GM19463 (cell line): ENCODE measurements at regions not wholly inside any gene's neighbourhood (a gene's known extent, or its start where the extent isn't known, plus 50 kb on each side); places are given as distances from the start of the nearest gene placed in this dataset.
"Not testable (repeated sequence)": the region's sequence is repeated elsewhere in the genome, so short reads cannot be mapped to it uniquely, and the experiment has no call there.

Experiments used
- ATAC-seq: cut with Tn5 transposase; IDR thresholded peaks from one replicate; pipeline ENCODE4 v1.9.1; 2021; ENCODE audit warnings: mild to moderate bottlenecking, moderate library complexity; ENCODE audit not compliant: unreplicated experiment

DNA sequence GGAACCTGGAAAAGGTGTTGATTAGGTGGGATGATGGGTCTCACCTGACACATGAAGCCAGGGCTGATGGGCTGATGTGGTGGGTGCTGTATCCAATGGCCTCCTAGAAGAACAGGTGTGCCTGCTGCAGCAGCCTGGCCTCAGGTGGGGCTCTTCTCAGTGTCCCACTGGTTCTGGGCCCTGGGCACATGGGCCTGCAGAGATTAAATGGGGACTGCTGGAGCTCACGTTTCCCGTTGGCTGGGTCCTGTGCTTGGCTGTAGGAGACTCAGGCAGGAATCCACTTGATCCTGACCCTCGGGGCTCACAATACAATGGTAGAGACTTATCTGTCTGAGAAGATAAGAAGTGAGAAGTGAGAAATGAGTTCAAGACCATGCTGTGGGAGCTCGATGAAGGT, 170.9 kb downstream of the KCNS3 start:
- no peak for ATAC-seq

DNA sequence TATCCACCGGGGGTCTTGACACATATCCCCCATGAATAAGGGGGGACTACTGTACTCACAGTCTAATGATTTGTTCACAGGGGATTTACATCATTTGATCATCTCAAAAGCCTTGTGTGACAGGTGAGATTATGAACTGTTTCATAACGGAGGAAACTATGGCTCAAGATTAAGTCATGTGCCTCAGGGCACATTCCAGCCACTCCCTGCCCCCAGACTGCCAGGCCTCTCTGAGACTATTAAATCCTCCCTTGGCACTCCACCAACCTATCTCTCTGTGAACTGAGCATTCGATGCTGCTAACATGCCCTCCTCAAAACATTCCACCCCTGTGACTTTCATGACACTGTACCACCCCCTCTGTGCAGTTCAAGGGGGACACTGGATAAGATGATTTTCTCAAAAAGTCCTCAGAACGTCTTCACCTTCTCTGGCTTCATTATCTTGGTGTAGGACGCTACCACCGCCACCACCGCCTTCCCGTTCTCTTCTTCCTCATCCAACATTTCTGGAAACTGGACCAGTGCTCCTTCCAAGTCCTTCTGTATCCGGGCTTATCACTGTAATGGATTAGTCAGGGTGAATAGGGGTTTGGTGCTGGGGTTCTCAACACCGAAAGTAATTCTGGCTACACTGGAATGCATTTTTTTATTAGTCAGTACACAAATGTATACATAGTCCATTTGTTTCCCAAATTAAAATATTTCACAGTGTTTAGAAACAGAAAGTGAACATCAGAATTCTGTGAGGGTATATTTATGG, 169.6 kb downstream of the KCNS3 start:
- ATAC-seq = no peak

DNA sequence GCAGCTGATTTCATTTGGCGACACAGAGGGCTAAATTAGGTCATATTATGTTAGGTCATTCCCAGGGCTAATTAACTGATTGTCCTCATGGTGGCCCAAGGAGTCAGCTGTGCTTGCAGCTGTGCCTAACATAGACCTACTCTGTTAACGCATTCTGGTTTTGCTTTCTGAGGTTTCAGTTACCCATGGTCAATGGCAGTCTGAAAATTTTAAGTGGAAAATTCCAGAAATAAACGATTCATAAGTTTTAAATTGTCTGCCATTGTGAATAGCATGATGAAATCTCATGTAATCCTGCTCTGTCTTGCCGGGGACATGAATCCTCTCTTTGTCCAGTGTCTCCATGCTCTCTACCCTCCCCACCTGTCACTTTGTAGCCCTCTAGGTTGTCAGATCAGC, 168.7 kb downstream of the KCNS3 start:
- ATAC-seq = no peak

DNA sequence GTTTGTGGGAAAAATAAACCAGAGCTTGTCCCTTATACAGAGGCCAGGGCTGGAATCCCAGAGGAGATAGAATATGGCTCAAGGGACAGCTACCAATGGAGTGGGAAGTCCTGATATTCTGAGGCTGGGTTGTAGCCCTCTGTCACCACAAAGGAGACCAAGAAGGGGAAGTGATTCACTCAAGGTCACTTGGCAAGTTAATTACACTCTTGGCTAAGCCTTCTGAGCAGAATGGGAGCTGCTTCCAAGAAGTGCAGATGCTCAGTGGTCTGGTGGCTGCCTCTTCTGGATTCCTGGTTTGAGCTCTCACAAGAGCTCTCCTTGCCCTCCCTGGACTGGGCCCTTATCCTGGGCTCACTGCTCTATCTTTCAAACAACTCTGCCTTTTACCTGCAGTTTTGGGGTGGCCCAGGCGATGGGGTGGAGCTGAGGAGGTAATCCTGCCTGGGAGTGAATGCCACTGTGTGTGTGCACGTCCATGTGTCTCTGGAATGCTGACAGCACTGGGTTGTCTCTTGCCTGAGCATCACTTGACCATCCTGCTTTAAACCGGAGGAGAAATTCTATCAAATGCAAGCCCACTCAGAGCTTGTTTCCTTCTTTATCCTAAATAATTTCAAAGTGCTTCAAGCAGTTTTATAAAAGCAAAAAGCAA, 168.2 kb downstream of the KCNS3 start:
- no peak for ATAC-seq

DNA sequence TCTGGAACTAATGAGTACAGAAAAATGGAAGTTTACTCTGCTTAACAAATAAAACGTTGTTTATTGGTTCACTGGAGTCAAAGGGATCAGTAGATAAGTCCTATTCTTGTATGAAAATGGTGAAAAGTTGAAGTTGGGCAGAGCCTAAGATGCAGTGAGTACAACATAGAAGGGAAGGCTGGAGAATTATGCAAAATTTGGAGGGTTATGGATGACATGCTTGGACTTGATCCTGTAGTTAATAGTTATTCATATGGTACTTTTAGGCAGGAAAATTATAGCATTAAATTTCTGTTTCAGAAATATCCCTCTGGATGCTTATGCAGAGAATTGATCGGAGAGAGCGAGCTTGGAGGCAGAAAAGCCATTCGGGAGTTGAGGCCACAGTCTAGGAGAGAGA, 167.6 kb downstream of the KCNS3 start:
- no peak for ATAC-seq

DNA sequence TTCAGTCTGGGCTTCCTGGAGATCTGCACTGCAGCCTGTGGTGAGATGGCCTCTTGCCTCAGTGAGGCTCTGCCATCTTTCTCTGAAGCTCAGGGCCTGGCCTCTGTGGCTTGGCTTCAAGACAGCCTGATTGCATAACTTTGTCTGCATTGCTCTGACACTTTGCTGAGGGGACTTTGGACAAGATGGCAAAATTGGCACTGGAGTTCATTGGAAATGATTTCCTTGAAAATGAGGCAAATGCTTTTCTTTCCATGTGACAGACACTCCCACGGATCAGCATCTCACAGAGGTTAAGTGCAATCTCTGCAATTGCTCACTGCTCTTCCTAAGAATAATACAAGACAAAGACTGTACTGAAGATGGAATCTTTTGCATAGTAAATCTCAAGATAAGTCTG, 166.8 kb downstream of the KCNS3 start:
- no peak for ATAC-seq

DNA sequence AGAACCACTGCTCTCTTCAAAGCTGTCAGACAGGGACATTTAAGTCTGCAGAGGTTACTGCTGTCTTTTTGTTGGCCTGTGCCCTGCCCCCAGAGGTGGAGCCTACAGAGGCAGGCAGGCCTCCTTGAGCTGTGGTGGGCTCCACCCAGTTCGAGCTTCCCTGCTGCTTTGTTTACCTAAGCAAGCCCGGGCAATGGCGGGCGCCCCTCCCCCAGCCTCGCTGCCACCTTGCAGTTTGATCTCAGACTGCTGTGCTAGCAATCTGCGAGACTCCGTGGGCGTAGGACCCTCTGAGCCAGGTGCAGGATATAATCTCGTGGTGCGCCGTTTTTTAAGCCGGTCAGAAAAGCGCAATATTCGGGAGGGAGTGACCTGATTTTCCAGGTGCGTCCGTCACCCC, 138.9 kb downstream of the KCNS3 start:
- not testable (repeated sequence) for ATAC-seq

DNA sequence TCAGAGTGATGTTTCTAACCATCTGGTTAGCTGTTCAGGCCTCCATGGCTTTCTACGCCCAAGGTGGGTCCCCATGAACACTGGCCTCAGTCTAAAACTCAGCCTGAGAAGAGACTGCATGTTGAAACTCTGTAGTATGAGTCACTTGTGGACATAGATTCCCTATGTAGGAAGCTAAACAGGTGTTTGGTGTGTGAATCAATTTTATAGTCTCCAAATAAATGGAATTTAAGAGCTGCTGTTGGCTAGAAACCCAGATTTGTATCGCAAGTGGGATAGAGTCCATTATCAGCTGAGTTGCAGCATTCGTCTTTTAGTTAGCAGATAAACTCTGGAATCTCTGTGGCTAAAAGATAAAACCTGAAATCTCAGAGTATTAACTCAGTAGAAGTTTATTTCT, 131.4 kb downstream of the KCNS3 start:
- ATAC-seq = no peak

DNA sequence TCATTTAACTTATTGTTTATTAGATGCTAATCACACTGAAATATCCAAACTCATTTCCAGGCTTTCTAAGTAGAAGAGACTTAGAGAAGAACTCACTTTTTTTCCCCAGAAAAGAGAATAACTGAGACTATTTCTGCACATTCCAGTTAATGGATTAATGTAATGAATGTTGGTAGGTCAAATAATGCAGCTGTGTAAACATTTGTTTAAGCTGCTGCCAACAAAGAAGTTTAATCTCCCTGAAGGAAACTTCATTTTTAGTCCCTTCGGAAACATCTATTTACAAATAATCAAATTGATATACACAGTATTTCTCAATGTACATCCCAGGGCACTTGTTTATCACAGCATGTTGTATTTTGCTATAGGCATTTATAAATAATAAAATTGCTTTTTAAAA, 126.9 kb downstream of the KCNS3 start:
- ATAC-seq = no peak

DNA sequence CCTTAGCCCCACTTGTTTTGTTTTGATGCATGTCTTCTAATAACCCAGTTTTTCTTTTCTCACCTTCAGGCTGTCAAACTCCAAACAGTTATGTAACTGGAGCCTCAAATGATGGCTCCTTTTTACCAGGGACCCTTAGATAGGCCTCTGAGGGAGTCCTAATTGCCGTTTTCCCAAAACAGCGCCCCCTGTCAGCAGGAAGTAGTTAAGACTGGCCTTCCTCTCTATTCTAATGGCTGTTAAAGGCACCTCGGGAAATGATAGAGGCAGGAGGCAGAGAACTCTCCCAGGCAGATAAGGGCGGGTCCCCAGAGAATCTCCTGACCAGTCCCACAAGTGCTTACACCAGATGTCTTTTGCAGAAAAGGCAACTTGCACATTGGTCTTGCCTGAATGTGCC, 123.2 kb downstream of the KCNS3 start:
- ATAC-seq = no peak

DNA sequence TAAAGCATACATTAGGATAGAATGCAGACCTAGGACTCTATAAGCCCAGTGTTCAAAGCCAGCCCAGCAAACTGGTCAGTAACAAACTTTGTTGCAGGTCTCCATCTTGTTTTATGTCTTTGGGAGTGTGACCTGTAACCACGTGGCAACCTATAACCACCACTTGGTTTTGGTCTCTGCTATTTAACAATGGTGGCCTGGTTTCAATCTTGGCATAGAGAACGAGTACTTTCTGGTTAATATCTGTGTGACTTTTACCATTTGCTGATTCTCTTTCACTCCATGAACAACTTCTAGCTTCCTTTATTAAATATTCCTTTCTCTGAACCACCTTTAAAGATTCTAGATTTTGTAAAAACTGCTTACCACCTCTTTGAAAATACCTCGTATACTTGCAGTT, 118.5 kb downstream of the KCNS3 start:
- ATAC-seq = no peak

DNA sequence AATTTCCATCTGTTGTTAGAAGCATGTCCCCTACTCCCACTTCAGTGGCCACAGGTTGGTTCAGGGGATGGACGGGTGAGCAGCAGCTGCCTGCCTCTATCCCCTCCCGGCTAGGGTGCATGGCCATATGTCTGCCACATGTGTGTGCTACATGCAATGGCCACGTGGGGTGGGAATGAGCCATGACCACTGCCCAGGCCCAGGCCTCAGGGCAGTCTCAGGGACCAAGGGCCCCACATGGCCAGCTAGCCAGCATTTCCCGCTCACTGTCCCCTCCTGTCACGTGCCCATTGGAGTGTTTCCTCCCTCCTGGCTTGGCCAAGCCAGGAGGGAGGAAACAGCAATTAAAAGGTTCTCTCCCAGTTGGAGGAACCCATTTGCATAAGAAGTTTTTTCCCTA, 117.1 kb downstream of the KCNS3 start:
- no peak for ATAC-seq
